GM12892 (cell line): ENCODE measurements at regions not wholly inside any gene's neighbourhood (a gene's known extent, or its start where the extent isn't known, plus 50 kb on each side); places are given as distances from the start of the nearest gene placed in this dataset.

Experiments used
- DNase-seq: peaks from one replicate; pipeline ENCODE4 v3.0.0; 2011; ENCODE audit not compliant: insufficient read length
- FAIRE-seq: peaks from 2 replicates; lab custom pipeline; 2011; peaks lifted over from hg19 to GRCh38; lab: Jason Lieb, UNC
- POLR2A ChIP-seq: IDR thresholded peaks from 2 replicates; pipeline ENCODE4 v1.6.1; 2011; ENCODE audit warnings: low read depth, low read length, control low read depth
- POLR2AphosphoS5 ChIP-seq: IDR thresholded peaks from 2 replicates; pipeline ENCODE4 v1.6.1; 2011; ENCODE audit warnings: low read depth, low read length, control low read depth
- TAF1 ChIP-seq: IDR thresholded peaks from 2 replicates; pipeline ENCODE4 v1.6.1; 2011; ENCODE audit warnings: low read depth, mild to moderate bottlenecking, control low read depth, low read length, borderline replicate concordance

GRCh38 chr3:30123755-30124154, 482.6 kb upstream of the TGFBR2 start:
- FAIRE-seq (no peak), DNase-seq (no peak)
- TF ChIP-seq POLR2A: no peak
- no peak for TF ChIP-seq TAF1
- TF ChIP-seq POLR2AphosphoS5: no peak

GRCh38 chr3:30124435-30125370, 481.7 kb upstream of the TGFBR2 start:
- no peak for DNase-seq
- TF ChIP-seq POLR2AphosphoS5 (no peak), POLR2A (no peak), TAF1 (no peak)
- FAIRE-seq: no peak

- FAIRE-seq: no peak
- DNase-seq: no peak
- TF ChIP-seq TAF1 (no peak), POLR2A (no peak), POLR2AphosphoS5 (no peak)
Measured at GRCh38 chr3:30129765-30130164, 476.6 kb upstream of the TGFBR2 start.

- FAIRE-seq (no peak), DNase-seq (no peak)
- TF ChIP-seq POLR2AphosphoS5 (no peak), TAF1 (no peak), POLR2A (no peak)
Measured at GRCh38 chr3:30130391-30130790, 476.0 kb upstream of the TGFBR2 start.

GRCh38 chr3:30131191-30131590, 475.2 kb upstream of the TGFBR2 start:
- no peak for TF ChIP-seq POLR2A
- no peak for TF ChIP-seq TAF1
- no peak for TF ChIP-seq POLR2AphosphoS5
- FAIRE-seq: no peak

GRCh38 chr3:30135190-30135589, 471.2 kb upstream of the TGFBR2 start:
- no peak for TF ChIP-seq TAF1
- no peak for TF ChIP-seq POLR2AphosphoS5
- no peak for TF ChIP-seq POLR2A
- no peak for DNase-seq
- FAIRE-seq: no peak

More at GRCh38 chr3:30131191-30131590, 475.2 kb upstream of the TGFBR2 start:
- no peak for DNase-seq

GRCh38 chr3:30139283-30139682, 467.1 kb upstream of the TGFBR2 start:
- TF ChIP-seq POLR2A: no peak
- no peak for TF ChIP-seq POLR2AphosphoS5
- TF ChIP-seq TAF1: no peak
- DNase-seq (no peak), FAIRE-seq (no peak)

- FAIRE-seq: no peak
- TF ChIP-seq TAF1 (no peak), POLR2AphosphoS5 (no peak), POLR2A (no peak)
- no peak for DNase-seq
Measured at GRCh38 chr3:30140356-30141075, 465.9 kb upstream of the TGFBR2 start.

GRCh38 chr3:30141178-30141581, 465.2 kb upstream of the TGFBR2 start:
- no peak for DNase-seq
- TF ChIP-seq TAF1 (no peak), POLR2AphosphoS5 (no peak), POLR2A (no peak)
- no peak for FAIRE-seq

GRCh38 chr3:30141927-30142326, 464.5 kb upstream of the TGFBR2 start:
- TF ChIP-seq POLR2AphosphoS5 (no peak), POLR2A (no peak)
- no peak for FAIRE-seq
- DNase-seq: no peak

GRCh38 chr3:30142946-30143345, 463.5 kb upstream of the TGFBR2 start:
- DNase-seq (no peak), FAIRE-seq (no peak)
- TF ChIP-seq TAF1: no peak
- no peak for TF ChIP-seq POLR2AphosphoS5
- TF ChIP-seq POLR2A: no peak

GRCh38 chr3:30145281-30145680, 461.1 kb upstream of the TGFBR2 start:
- FAIRE-seq (no peak), DNase-seq (no peak)
- TF ChIP-seq POLR2AphosphoS5 (no peak), TAF1 (no peak), POLR2A (no peak)
